Fibroblast of pulmonary artery (primary cell): ENCODE measurements at regions not wholly inside any gene's neighbourhood (a gene's known extent, or its start where the extent isn't known, plus 50 kb on each side); places are given as distances from the start of the nearest gene placed in this dataset.

Experiments
- DNase-seq: peaks from one replicate; pipeline ENCODE4 v3.0.0-alpha.2; 2010; ENCODE audit warnings: low read depth
- H3K4me3 ChIP-seq: replicated peaks from 2 replicates; pipeline ENCODE4 v1.5.1; 2011; ENCODE audit warnings: low read depth, mild to moderate bottlenecking, control low read depth, low read length, moderate library complexity
- TF ChIP-seq, protein P1 (sequence below): IDR thresholded peaks from 2 replicates; pipeline ENCODE4 v1.5.1; 2011; ENCODE audit warnings: mild to moderate bottlenecking, control low read depth, low read length, inconsistent platforms; ENCODE audit errors: missing control alignments

DNA sequence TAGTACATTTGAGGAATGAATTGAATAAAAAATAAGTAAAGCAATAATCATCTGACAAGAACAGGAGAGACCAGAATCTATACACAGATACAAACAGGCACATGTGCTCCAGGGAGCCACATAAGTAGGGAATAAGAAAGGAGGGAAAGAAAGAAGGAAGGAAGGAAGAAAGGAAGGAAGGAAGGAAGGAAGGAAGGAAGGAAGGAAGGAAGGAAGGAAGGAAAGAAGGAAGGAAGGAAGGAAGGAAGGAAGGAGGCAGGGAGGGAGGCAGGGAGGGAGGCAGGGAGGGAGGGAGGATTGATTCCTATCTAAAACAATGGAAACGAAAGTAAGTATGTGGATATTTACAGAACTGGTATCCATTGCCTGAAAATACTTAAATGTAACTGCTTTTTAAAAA, 475.8 kb downstream of the NLGN4X start:
- TF ChIP-seq, protein P1, sequence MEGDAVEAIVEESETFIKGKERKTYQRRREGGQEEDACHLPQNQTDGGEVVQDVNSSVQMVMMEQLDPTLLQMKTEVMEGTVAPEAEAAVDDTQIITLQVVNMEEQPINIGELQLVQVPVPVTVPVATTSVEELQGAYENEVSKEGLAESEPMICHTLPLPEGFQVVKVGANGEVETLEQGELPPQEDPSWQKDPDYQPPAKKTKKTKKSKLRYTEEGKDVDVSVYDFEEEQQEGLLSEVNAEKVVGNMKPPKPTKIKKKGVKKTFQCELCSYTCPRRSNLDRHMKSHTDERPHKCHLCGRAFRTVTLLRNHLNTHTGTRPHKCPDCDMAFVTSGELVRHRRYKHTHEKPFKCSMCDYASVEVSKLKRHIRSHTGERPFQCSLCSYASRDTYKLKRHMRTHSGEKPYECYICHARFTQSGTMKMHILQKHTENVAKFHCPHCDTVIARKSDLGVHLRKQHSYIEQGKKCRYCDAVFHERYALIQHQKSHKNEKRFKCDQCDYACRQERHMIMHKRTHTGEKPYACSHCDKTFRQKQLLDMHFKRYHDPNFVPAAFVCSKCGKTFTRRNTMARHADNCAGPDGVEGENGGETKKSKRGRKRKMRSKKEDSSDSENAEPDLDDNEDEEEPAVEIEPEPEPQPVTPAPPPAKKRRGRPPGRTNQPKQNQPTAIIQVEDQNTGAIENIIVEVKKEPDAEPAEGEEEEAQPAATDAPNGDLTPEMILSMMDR = no peak
- DNase-seq = no peak

DNA sequence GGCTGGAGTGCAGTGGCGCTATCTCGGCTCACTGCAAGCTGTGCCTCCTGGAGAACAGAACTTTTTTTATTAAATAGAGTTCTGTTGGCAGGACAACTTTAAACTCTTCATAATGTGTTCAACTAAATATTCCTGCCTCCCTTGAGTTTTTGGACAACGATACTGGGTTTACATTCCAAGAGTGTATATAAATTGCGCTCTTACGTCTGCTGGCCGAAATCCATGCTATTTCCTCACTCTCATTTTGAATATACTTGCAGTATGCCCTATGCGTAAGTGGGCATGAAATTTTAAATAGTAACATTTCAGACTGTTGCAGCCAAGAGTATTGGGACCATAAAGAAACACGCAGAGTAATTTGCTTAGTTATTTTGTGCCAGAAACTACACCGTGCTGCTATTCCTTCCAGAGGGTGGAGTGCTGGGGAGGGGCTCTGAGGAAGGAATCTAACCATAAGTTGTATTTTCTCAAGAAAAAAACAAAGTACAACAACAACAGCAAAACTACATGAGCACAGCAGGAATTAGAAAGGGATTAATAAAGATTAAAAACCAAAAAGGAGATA, 480.0 kb downstream of the NLGN4X start:
- no peak for DNase-seq
- TF ChIP-seq, protein P1 = no peak
- no peak overlapping the region for H3K4me3 ChIP-seq

More for the DNA sequence above, 475.8 kb downstream of the NLGN4X start:
- H3K4me3 ChIP-seq = no peak overlapping the region

DNA sequence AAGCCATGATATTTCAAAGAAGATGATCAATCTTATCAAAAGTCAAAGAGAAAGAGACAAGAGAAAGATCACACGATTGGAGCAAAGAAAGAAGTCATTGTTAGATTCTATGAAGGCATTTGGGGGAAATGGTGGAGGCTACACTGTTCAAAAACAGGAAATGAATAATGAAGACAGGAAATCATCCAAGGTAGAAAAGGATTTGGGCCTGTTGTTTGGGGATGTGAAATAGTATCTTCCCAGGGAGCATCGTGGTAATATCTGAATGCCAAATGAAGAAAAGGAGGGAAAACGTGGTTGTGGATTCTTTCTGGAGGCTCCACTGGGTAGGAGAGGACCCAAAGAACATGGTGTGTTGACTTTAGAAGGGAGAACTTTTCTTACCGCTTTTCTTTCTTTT, 482.4 kb downstream of the NLGN4X start:
- TF ChIP-seq, protein P1 = no peak
- H3K4me3 ChIP-seq = no peak overlapping the region
- no peak for DNase-seq

DNA sequence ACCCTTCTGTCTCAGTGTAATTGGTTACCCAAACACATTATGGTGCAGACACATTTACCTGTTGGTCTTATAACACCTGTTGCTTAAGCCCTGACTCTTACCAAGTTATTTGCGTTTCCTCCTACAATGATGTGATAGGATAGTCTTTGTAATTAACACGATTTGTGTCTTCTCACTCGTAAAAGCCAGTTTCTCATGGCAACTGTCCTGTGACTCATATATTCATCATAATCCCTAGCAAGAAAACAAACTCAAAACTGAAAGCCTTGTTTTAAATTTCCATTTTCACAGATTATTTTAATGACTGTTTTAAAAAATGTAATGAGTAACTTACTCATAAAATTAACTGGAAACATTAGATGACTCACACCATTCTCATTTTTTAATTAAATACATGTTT, 495.2 kb downstream of the NLGN4X start:
- TF ChIP-seq, protein P1 = no peak
- H3K4me3 ChIP-seq = no peak overlapping the region
- no peak for DNase-seq

DNA sequence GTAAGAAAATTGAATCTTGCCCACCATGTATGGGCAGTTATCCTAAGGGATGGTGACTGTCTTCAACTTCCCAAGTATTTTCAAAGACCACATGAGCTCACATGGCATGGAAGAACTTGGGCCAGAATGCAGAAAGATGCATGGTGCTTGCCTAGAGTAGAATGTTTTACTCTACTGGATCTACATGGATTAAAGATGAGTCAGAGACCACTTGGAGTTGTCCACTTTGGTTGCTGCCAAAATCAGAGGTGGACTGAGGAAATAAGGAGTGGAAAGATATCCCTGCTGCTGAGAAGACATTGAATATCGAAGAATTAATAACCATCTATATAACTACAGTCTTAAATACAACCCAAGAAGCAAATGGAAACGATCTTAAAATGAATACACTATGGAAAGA, 498.1 kb downstream of the NLGN4X start:
- H3K4me3 ChIP-seq = no peak overlapping the region
- no peak for DNase-seq
- TF ChIP-seq, protein P1 = no peak

DNA sequence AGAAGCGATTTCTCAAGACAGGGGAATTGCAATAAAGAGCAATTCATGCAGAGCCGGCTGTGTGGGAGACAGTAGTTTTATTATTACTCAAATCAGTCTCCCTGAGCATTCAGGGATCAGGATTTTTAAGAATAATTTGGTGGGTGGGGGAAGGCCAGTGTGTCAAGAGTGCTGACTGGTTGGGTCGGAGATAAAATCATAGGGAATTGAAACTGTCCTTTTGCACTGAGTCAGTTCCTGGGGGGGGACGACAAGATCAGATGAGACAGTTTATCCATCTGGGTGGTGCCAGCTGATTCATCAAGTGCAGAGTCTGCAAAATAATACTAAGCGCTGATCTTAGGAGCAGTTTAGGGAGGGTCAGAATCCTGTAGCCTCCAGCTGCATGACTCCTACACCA, 502.4 kb downstream of the NLGN4X start:
- H3K4me3 ChIP-seq = no peak overlapping the region
- no peak for DNase-seq
- TF ChIP-seq, protein P1 = no peak

DNA sequence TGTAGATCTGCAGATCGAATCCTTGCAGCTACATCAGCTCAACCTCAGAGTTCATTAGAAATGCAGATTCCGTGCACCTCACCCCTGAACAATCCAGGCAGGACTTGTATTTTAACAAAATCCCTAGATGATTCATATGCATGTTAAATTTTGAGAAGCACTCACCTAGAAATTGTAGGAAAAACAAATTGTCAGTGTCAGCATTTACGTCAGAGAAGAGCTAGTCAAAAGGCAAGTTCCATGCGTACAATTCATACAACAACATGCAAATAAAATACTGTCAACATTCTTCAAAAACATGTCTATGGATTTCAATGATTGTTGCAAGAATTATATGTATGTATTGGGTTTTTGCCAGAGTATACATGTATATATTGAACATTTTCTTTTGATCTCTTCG, 504.5 kb downstream of the NLGN4X start:
- no peak for DNase-seq
- H3K4me3 ChIP-seq = no peak overlapping the region
- TF ChIP-seq, protein P1 = no peak
